ENCODE measurements at regions not wholly inside any gene's neighbourhood (a gene's known extent, or its start where the extent isn't known, plus 50 kb on each side); places are given as distances from the start of the nearest gene placed in this dataset.

- Mint-ChIP-seq H3K36me3 (no peaks in the 10 kb centered on the region), H3K27ac (no peak overlapping the region), H3K4me3 (no peak overlapping the region), H3K4me1 (ENCODE audit: low read depth in 2 of 2) (no peaks in the 10 kb centered on the region), H3K9me3 (no peaks in the 10 kb centered on the region), H3K27me3 (peaks cover 7 to 16% of the 10 kb centered on the region in 2 donors)
- no peak for ATAC-seq
- DNase-seq (ENCODE audit: low spot score): no peak
Measured at GRCh38 chr10:21068026-21068656, 171.0 kb upstream of the NEBL start.

- Mint-ChIP-seq H3K27ac (no peak overlapping the region), H3K36me3 (no peaks in the 10 kb centered on the region), H3K4me1 (ENCODE audit: low read depth in 2 of 2) (no peaks in the 10 kb centered on the region), H3K27me3 (peaks cover 12 to 18% of the 10 kb centered on the region in 2 donors), H3K4me3 (no peak overlapping the region), H3K9me3 (peaks cover under 1% of the 10 kb centered on the region)
- ATAC-seq: no peak
- DNase-seq (ENCODE audit: low spot score): no peak
Measured at GRCh38 chr10:21065621-21066248, 168.6 kb upstream of the NEBL start.

GRCh38 chr10:21061982-21062381, 164.9 kb upstream of the NEBL start:
- H3K4me3 Mint-ChIP-seq: no peak overlapping the region
- ATAC-seq (no peak), DNase-seq (ENCODE audit: low spot score) (no peak)
- H3K9me3 Mint-ChIP-seq: peaks cover 3% of the 10 kb centered on the region
- H3K27ac Mint-ChIP-seq: no peak overlapping the region
- no peaks in the 10 kb centered on the region for H3K4me1 Mint-ChIP-seq (ENCODE audit: low read depth in 2 of 2)
- peaks cover 12% of the 10 kb centered on the region in 2 donors for H3K27me3 Mint-ChIP-seq
- H3K36me3 Mint-ChIP-seq: no peaks in the 10 kb centered on the region

GRCh38 chr10:21061184-21061583, 164.1 kb upstream of the NEBL start:
- H3K4me1 Mint-ChIP-seq (ENCODE audit: low read depth in 2 of 2): no peaks in the 10 kb centered on the region
- no peak overlapping the region for H3K4me3 Mint-ChIP-seq
- no peak overlapping the region for H3K27ac Mint-ChIP-seq
- ATAC-seq (no peak), DNase-seq (ENCODE audit: low spot score) (no peak)
- H3K9me3 Mint-ChIP-seq: peaks cover 3% of the 10 kb centered on the region
- peaks cover 12% of the 10 kb centered on the region in 2 donors for H3K27me3 Mint-ChIP-seq
- H3K36me3 Mint-ChIP-seq: no peaks in the 10 kb centered on the region

- ATAC-seq (no peak), DNase-seq (ENCODE audit: low spot score) (no peak)
- no peaks in the 10 kb centered on the region for H3K36me3 Mint-ChIP-seq
- peaks cover 0 to 2% of the 10 kb centered on the region in 2 donors for H3K4me1 Mint-ChIP-seq (ENCODE audit: low read depth in 2 of 2)
- no peak overlapping the region for H3K27ac Mint-ChIP-seq
- no peak overlapping the region for H3K4me3 Mint-ChIP-seq
- H3K27me3 Mint-ChIP-seq: peaks cover 7 to 10% of the 10 kb centered on the region in 2 donors
- H3K9me3 Mint-ChIP-seq: peaks cover 3% of the 10 kb centered on the region
Measured at GRCh38 chr10:21060626-21061025, 163.5 kb upstream of the NEBL start.

- Mint-ChIP-seq H3K4me3 (no peak overlapping the region), H3K9me3 (peaks cover 3% of the 10 kb centered on the region), H3K36me3 (no peaks in the 10 kb centered on the region), H3K27ac (no peak overlapping the region), H3K4me1 (ENCODE audit: low read depth in 2 of 2) (peaks cover 0 to 5% of the 10 kb centered on the region in 2 donors), H3K27me3 (peaks cover 6 to 7% of the 10 kb centered on the region in 2 donors)
- no peak for DNase-seq (ENCODE audit: low spot score)
- ATAC-seq: no peak
Measured at GRCh38 chr10:21057989-21058388, 160.9 kb upstream of the NEBL start.

- Mint-ChIP-seq H3K4me1 (ENCODE audit: low read depth in 2 of 2) (peaks cover 0 to 5% of the 10 kb centered on the region in 2 donors), H3K9me3 (peaks cover 3% of the 10 kb centered on the region), H3K36me3 (no peaks in the 10 kb centered on the region), H3K4me3 (no peak overlapping the region), H3K27ac (no peak overlapping the region), H3K27me3 (peaks cover 4 to 7% of the 10 kb centered on the region in 2 donors)
- ATAC-seq: no peak
- DNase-seq (ENCODE audit: low spot score): no peak
Measured at GRCh38 chr10:21057436-21057835, 160.3 kb upstream of the NEBL start.

- Mint-ChIP-seq H3K36me3 (no peaks in the 10 kb centered on the region), H3K27me3 (peaks cover 4 to 7% of the 10 kb centered on the region in 2 donors), H3K4me3 (no peak overlapping the region), H3K27ac (no peak overlapping the region), H3K9me3 (peaks cover 3% of the 10 kb centered on the region), H3K4me1 (ENCODE audit: low read depth in 2 of 2) (peaks cover 0 to 5% of the 10 kb centered on the region in 2 donors)
- ATAC-seq: no peak
- no peak for DNase-seq (ENCODE audit: low spot score)
Measured at GRCh38 chr10:21056461-21056860, 159.3 kb upstream of the NEBL start.

GRCh38 chr10:21055339-21056135, 158.4 kb upstream of the NEBL start:
- peaks cover under 1 to 3% of the 10 kb centered on the region in 2 donors for H3K27me3 Mint-ChIP-seq
- H3K4me3 Mint-ChIP-seq: no peak overlapping the region

GRCh38 chr10:21053953-21054690, 157.0 kb upstream of the NEBL start:
- ATAC-seq (no peak), DNase-seq (ENCODE audit: low spot score) (no peak)
- Mint-ChIP-seq H3K4me3 (no peak overlapping the region), H3K36me3 (no peaks in the 10 kb centered on the region), H3K9me3 (no peaks in the 10 kb centered on the region), H3K27me3 (no peaks in the 10 kb centered on the region), H3K4me1 (ENCODE audit: low read depth in 2 of 2) (peaks cover 0 to 5% of the 10 kb centered on the region in 2 donors), H3K27ac (no peak overlapping the region)

More at GRCh38 chr10:21055339-21056135, 158.4 kb upstream of the NEBL start:
- peaks cover 0 to 5% of the 10 kb centered on the region in 2 donors for H3K4me1 Mint-ChIP-seq (ENCODE audit: low read depth in 2 of 2)
- no peak for ATAC-seq
- H3K36me3 Mint-ChIP-seq: no peaks in the 10 kb centered on the region
- DNase-seq (ENCODE audit: low spot score): no peak
- peaks cover 1% of the 10 kb centered on the region for H3K9me3 Mint-ChIP-seq
- no peak overlapping the region for H3K27ac Mint-ChIP-seq

GRCh38 chr10:21052709-21053104, 155.6 kb upstream of the NEBL start:
- ATAC-seq (no peak), DNase-seq (ENCODE audit: low spot score) (no peak)
- Mint-ChIP-seq H3K27me3 (no peaks in the 10 kb centered on the region), H3K4me3 (no peak overlapping the region), H3K27ac (no peak overlapping the region), H3K9me3 (no peaks in the 10 kb centered on the region), H3K4me1 (ENCODE audit: low read depth in 2 of 2) (peaks cover 0 to 5% of the 10 kb centered on the region in 2 donors), H3K36me3 (no peaks in the 10 kb centered on the region)

- Mint-ChIP-seq H3K4me3 (no peak overlapping the region), H3K9me3 (no peaks in the 10 kb centered on the region), H3K27me3 (no peaks in the 10 kb centered on the region), H3K27ac (no peak overlapping the region), H3K36me3 (no peaks in the 10 kb centered on the region), H3K4me1 (ENCODE audit: low read depth in 2 of 2) (peaks cover 0 to 5% of the 10 kb centered on the region in 2 donors)
- ATAC-seq (no peak), DNase-seq (ENCODE audit: low spot score) (no peak)
Measured at GRCh38 chr10:21052072-21052708, 155.1 kb upstream of the NEBL start.

- no peak for ATAC-seq
- no peak overlapping the region for H3K27ac Mint-ChIP-seq
- no peaks in the 10 kb centered on the region for H3K4me1 Mint-ChIP-seq (ENCODE audit: low read depth in 2 of 2)
- H3K4me3 Mint-ChIP-seq: no peak overlapping the region
- H3K9me3 Mint-ChIP-seq: no peaks in the 10 kb centered on the region
- peaks cover 2 to 13% of the 10 kb centered on the region in 2 donors for H3K27me3 Mint-ChIP-seq
- no peak for DNase-seq (ENCODE audit: low spot score)
- no peaks in the 10 kb centered on the region for H3K36me3 Mint-ChIP-seq
Measured at GRCh38 chr10:21049482-21049881, 152.4 kb upstream of the NEBL start.
